Transverse colon (tissue), 4 donors: ENCODE measurements at regions not wholly inside any gene's neighbourhood (a gene's known extent, or its start where the extent isn't known, plus 50 kb on each side); places are given as distances from the start of the nearest gene placed in this dataset.
A peak's percentile ranks its signal among the peaks of the same experiment; 100 is the strongest.

Source experiments
- DNase-seq: peaks from one replicate; pipeline ENCODE4 v3.0.0-alpha.2; 2019
- H3K27ac ChIP-seq, 4 donors: fragments of 200-600 bp; sonication (generic); 2 replicates each; pipeline ENCODE4 v1.5.1; 2016 to 2018; ENCODE audit warnings: inconsistent platforms in 4 of 4
- H3K27me3 ChIP-seq: fragments of 200-600 bp; sonication (generic); 2 replicates; pipeline ENCODE4 v1.5.1; 2017; ENCODE audit warnings: inconsistent platforms
- H3K36me3 ChIP-seq, 4 donors: fragments of 200-600 bp; sonication (generic); 2 replicates each; pipeline ENCODE4 v1.5.1; 2017 to 2019; ENCODE audit warnings: inconsistent platforms in 4 of 4
- H3K4me1 ChIP-seq, 4 donors: fragments of 200-600 bp; sonication (generic); 2 replicates each; pipeline ENCODE4 v1.5.1; 2017 to 2020; ENCODE audit warnings: inconsistent platforms in 4 of 4
- H3K4me3 ChIP-seq, 4 donors: fragments of 200-600 bp; sonication (generic); 1 replicate in 1 of 4; 2 replicates in 3 of 4; pipeline versions ENCODE4 v1.5.1 to v1.6.1; 2017 to 2019; ENCODE audit warnings: inconsistent platforms in 4 of 4
- H3K9me3 ChIP-seq, 2 donors: fragments of 200-600 bp; sonication (generic); 2 replicates each; pipeline ENCODE4 v1.5.1; 2017 to 2019; ENCODE audit warnings: inconsistent platforms in 2 of 2
- EP300 ChIP-seq: sonication (generic); formaldehyde crosslinking; IDR thresholded peaks from one replicate; pipeline ENCODE4 v1.6.1; 2017; ENCODE audit warnings: antibody characterized with exemption, low read depth
- POLR2A ChIP-seq: fragments of 450-650 bp; IDR thresholded peaks from one replicate; pipeline ENCODE4 v1.6.1; 2016; ENCODE audit warnings: antibody characterized with exemption, mild to moderate bottlenecking, moderate library complexity
- POLR2AphosphoS5 ChIP-seq, 3 donors: sonication (generic); formaldehyde crosslinking; IDR thresholded peaks; one replicate each; pipeline ENCODE4 v1.6.1; 2016; ENCODE audit warnings: antibody characterized with exemption in 3 of 3
- WGBS, 2 donors: methylation state at CpG; one replicate each; pipeline ENCODE4 v1.1.5; 2018; ENCODE audit warnings: low coverage in 1 of 2; 5-methylcytosine and 5-hydroxymethylcytosine counted together
- in situ Hi-C, 4 donors: fragments of 200-750 bp; cut with MboI; loops; one replicate each; pipeline versions ENCODE4 v1.15.0 to v1.15.1; 2017; ENCODE audit warnings: low sequenced_read_pairs in 3 of 4, low pct_ligation_motif_present in 1 of 4, low pct_unique_long_range_greater_than_20kb in 1 of 4
- intact Hi-C: fragments of 100-400 bp; cut with DNase I; formaldehyde crosslinking; loops from one replicate; pipeline ENCODE4 v1.15.1; 2023; ENCODE audit warnings: low total_unique reads
- TF ChIP-seq, protein P1 (sequence below), 5 experiments: fragments of 200-600 bp in 3 of 5; fragments of 450-650 bp in 2 of 5; sonication (generic) in 3 of 5; IDR thresholded peaks; 1 replicate in 2 of 5; 2 replicates in 3 of 5; pipeline ENCODE4 v1.5.1; 2016 to 2017; ENCODE audit warnings: antibody characterized with exemption in 5 of 5, inconsistent platforms in 3 of 5, mild to moderate bottlenecking in 2 of 5, moderate library complexity in 1 of 5

DNA sequence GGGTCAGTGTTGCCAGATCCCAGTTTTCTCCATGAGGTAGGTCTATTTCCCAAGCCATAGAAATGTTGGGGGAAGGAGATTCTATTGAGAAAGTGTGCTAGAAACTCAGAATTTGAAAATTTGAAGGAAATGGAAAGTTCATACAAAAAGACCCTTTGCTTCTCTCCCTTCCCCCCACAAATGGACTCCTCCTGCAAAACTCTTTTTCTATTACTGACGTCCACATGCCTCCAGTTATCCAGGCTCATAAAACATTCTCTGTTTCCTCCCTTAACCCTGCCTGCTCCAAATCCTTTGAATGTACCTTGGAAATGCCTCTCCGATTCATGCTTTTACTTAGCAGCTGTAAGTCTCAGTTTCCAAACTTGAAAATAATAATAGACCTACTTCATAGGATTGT, 237.5 kb upstream of the TNP1 start:
- H3K9me3 ChIP-seq = no peaks in the 10 kb centered on the region
- no peaks in the 10 kb centered on the region for H3K4me1 ChIP-seq
- H3K36me3 ChIP-seq = no peaks in the 10 kb centered on the region
- H3K27me3 ChIP-seq = no peaks in the 10 kb centered on the region
- TF ChIP-seq POLR2AphosphoS5 (IDR thresholded peaks at IDR 0.05) = no peak
- no peak for TF ChIP-seq EP300
- no peak for TF ChIP-seq POLR2A
- TF ChIP-seq, protein P1, sequence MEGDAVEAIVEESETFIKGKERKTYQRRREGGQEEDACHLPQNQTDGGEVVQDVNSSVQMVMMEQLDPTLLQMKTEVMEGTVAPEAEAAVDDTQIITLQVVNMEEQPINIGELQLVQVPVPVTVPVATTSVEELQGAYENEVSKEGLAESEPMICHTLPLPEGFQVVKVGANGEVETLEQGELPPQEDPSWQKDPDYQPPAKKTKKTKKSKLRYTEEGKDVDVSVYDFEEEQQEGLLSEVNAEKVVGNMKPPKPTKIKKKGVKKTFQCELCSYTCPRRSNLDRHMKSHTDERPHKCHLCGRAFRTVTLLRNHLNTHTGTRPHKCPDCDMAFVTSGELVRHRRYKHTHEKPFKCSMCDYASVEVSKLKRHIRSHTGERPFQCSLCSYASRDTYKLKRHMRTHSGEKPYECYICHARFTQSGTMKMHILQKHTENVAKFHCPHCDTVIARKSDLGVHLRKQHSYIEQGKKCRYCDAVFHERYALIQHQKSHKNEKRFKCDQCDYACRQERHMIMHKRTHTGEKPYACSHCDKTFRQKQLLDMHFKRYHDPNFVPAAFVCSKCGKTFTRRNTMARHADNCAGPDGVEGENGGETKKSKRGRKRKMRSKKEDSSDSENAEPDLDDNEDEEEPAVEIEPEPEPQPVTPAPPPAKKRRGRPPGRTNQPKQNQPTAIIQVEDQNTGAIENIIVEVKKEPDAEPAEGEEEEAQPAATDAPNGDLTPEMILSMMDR (IDR thresholded peaks at IDR 0.05) = no peak
- DNase-seq = no peak
- intact Hi-C loops (no loop called here), in situ Hi-C loops (no loop called here)
- H3K4me3 ChIP-seq = no peak overlapping the region
- 64 to 72% methylated on average over 2 of the region's 2 CpGs for WGBS, 2 donors
- no peak overlapping the region for H3K27ac ChIP-seq

DNA sequence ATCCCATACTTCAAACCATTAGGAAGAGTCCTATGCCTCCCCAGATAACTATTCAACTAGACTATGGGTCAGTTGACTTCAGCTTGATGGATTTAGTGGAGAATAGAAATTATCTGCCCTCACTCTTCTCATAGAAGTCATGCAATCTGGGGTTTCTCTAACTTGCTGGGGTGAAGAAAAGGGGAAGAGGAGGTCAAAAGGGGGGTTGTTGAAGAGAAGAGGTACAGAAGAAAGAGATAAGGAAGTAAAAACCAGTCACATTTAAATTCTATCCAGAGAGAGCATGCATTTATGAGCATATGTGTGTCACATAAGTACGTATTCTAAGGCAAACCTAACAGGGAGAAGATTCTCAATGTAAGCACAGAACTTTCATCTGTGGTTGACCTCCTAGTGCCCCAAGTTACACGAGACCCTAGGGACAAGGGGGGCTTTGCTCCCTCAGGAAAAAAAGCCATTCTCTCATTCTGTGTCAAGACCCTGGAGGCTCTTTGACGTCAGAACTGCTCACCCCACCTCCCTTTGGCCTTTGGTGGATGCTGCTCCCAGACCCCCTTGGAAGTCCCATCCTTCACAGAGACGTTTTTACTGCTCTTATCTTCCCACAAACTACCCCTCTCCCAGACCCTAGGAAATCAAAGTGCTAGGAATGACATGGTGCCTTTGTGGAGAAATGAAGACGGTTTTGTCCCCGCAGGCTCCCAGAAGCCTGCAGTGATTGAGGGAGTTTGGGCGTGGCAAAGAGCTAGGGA, 236.8 kb upstream of the TNP1 start:
- Histone ChIP-seq H3K4me1 (no peaks in the 10 kb centered on the region), H3K36me3 (no peaks in the 10 kb centered on the region), H3K9me3 (no peaks in the 10 kb centered on the region), H3K27ac (no peak overlapping the region), H3K4me3 (no peak overlapping the region), H3K27me3 (no peaks in the 10 kb centered on the region)
- no peak for DNase-seq
- in situ Hi-C loops = no loop called here
- intact Hi-C loops = no loop called here
- 66 to 67% methylated on average over 2 to 7 of the region's 7 CpGs for WGBS, 2 donors
- TF ChIP-seq, protein P1 (IDR thresholded peaks at IDR 0.05) = no peak
- TF ChIP-seq POLR2A (no peak), EP300 (no peak), POLR2AphosphoS5 (IDR thresholded peaks at IDR 0.05) (no peak)

DNA sequence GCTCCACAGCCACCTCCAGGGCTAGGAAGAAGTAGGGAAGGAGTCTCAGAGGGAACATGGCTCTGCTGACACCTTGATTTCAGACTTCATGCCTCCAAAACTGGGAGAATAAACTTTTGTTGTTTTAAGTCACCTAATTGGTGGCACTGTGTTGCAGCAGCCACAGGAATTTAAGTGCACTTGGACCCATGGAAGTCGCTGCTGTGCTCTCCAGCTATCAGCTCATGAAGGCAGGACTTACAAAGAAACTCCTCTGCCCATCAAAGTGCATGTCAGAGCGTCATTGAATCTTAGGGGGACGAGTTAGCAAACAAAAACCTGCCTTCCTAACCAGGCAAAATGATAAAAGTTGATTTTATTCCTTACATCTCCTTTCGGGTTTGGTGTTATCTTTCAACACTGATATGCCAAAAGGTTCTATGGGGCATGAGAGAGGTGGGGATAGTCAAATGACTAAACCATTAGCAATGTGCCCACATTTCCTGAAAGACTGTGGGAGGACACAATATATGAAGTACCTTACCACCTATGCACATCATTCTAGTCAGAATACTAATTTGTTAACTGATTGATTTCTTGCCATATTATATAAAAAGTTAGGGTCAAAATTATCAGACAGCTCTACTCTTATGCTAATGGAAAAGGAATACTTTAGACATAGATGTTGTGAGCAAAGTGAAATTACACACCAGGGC, 235.8 kb upstream of the TNP1 start:
- H3K36me3 ChIP-seq = no peaks in the 10 kb centered on the region
- no peaks in the 10 kb centered on the region for H3K4me1 ChIP-seq
- DNase-seq = no peak
- no peak overlapping the region for H3K27ac ChIP-seq
- H3K9me3 ChIP-seq = no peaks in the 10 kb centered on the region
- intact Hi-C loops = no loop called here
- 57 to 58% methylated on average over 3 to 4 of the region's 4 CpGs for WGBS, 2 donors
- in situ Hi-C loops = no loop called here
- no peak for TF ChIP-seq POLR2AphosphoS5 (IDR thresholded peaks at IDR 0.05)
- no peak for TF ChIP-seq POLR2A
- TF ChIP-seq, protein P1 (IDR thresholded peaks at IDR 0.05) = no peak
- no peak for TF ChIP-seq EP300
- H3K4me3 ChIP-seq = no peak overlapping the region
- no peaks in the 10 kb centered on the region for H3K27me3 ChIP-seq

DNA sequence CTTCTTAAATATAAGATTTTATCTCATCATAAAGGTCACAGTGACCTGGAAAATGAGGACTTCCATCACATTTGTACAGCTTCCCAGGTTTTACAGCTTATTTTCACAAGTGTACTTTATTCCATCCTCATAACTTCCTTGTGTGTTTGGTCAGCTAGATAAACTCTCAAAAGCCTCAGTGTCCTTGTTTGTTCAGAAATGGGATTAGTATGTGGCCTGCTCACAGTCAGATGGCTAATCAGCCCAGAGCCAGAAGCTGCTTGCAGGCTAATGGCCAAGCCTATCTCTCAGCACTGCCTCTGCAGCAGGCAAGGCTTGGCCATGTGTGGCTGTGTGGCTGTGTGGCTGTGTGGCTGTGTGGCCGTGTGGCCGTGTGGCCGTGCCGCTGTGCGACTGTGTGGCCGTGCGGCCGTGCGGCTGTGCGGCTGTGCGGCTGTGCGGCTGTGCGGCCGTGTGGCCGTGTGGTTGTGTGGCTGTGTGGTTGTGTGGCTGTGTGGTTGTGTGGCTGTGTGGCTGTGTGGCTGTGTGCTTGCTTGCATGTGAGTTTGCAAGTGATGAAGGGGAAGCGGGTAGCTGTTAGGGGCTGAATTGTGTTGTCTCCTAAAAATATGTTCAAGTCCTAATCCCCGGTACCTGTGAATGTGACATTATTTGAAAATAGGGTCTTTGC, 233.0 kb upstream of the TNP1 start:
- DNase-seq = no peak
- in situ Hi-C loops (no loop called here), intact Hi-C loops (no loop called here)

More for the DNA sequence above, 233.0 kb upstream of the TNP1 start:
- 83 to 100% methylated on average over 1 to 17 of the region's 17 CpGs for WGBS, 2 donors
- no peaks in the 10 kb centered on the region for H3K9me3 ChIP-seq
- no peaks in the 10 kb centered on the region for H3K36me3 ChIP-seq
- H3K4me1 ChIP-seq = peaks cover 0 to 4% (median 0%) of the 10 kb centered on the region in 4 donors
- H3K4me3 ChIP-seq = no peak overlapping the region
- peak overlapping the region in 3 of 4 donors; percentile 1 to 21 (median 19) for H3K27ac ChIP-seq
- TF ChIP-seq, protein P1 (IDR thresholded peaks at IDR 0.05) = no peak
- TF ChIP-seq POLR2A = no peak
- TF ChIP-seq POLR2AphosphoS5 (IDR thresholded peaks at IDR 0.05) = no peak
- no peak for TF ChIP-seq EP300
- no peaks in the 10 kb centered on the region for H3K27me3 ChIP-seq
